ENCODE measurements at regions not wholly inside any gene's neighbourhood (a gene's known extent, or its start where the extent isn't known, plus 50 kb on each side); places are given as distances from the start of the nearest gene placed in this dataset.

DNA sequence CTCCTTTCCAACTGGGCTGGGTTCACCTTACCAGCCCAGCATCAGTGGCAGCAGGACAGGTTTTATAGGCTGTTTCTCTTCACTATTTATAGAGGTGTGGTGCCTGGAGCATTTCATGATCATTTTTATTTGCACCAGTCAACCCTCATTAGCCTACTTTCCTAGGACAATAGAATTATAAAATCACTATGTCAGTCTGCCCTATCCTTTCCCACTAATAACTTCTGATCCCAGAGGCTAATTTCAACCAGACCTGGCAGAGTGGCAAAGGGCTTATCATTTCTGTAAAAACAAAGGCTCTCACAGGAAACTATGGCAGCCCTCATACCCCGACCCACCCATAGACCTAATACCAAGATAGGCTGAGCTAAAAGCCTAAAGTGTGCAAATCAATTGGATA is 243.5 kb upstream of the TMEFF2 start:
- no peak for DNase-seq
- H3K9me3 ChIP-seq (ENCODE audit: severe bottlenecking) = no peaks in the 10 kb centered on the region
- no peaks in the 10 kb centered on the region for H3K36me3 ChIP-seq
- no peak overlapping the region for H3K4me3 ChIP-seq (ENCODE audit: low read depth, low read length)
- H3K27me3 ChIP-seq (ENCODE audit: insufficient read depth, low read depth, severe bottlenecking) = no peaks in the 10 kb centered on the region
- TF ChIP-seq, protein P1, sequence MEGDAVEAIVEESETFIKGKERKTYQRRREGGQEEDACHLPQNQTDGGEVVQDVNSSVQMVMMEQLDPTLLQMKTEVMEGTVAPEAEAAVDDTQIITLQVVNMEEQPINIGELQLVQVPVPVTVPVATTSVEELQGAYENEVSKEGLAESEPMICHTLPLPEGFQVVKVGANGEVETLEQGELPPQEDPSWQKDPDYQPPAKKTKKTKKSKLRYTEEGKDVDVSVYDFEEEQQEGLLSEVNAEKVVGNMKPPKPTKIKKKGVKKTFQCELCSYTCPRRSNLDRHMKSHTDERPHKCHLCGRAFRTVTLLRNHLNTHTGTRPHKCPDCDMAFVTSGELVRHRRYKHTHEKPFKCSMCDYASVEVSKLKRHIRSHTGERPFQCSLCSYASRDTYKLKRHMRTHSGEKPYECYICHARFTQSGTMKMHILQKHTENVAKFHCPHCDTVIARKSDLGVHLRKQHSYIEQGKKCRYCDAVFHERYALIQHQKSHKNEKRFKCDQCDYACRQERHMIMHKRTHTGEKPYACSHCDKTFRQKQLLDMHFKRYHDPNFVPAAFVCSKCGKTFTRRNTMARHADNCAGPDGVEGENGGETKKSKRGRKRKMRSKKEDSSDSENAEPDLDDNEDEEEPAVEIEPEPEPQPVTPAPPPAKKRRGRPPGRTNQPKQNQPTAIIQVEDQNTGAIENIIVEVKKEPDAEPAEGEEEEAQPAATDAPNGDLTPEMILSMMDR (IDR thresholded peaks at IDR 0.05; ENCODE audit: low read depth, low read length) = no peak
- H3K27ac ChIP-seq = no peak overlapping the region

DNA sequence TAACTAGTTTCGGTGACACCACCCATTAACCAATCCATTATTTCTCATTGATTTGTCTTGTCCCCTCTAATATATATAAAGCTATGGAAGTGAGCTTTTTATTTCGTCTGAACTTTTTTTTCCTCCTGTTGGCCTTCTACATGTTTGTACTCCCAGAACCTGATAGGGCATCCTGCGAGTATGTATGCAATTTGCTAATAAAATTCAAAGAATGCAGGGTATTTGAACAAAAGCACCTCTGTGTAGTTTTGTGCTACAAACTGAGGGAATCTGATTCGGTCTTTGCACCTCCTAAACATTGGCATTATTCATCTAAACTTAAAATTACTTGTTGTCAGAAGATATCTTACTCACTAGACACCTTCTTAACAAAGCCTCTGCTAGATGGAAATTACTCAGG is 242.9 kb upstream of the TMEFF2 start:
- Histone ChIP-seq H3K27ac (no peak overlapping the region), H3K27me3 (ENCODE audit: insufficient read depth, low read depth, severe bottlenecking) (no peaks in the 10 kb centered on the region), H3K4me3 (ENCODE audit: low read depth, low read length) (no peak overlapping the region), H3K36me3 (no peaks in the 10 kb centered on the region), H3K9me3 (ENCODE audit: severe bottlenecking) (no peaks in the 10 kb centered on the region)
- no peak for DNase-seq
- TF ChIP-seq, protein P1 (IDR thresholded peaks at IDR 0.05; ENCODE audit: low read depth, low read length) = no peak

DNA sequence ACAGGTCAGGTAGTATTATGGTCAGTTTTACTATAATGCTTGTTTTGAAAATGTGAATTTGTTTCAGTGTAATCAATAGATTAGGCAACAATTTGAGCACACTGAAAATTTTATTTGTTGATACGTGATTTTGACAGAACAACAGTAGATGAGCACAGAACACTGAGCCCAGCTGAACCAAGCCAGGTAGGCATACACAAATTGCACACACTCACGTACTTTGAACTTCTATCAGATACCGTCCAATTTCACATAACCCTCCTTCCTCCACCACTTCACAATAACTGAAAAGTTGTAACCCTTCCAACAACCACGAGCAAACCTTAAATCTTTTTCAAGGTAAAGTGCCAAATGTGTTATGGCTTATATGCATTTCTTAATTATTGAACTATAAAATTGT is 229.5 kb upstream of the TMEFF2 start:
- TF ChIP-seq, protein P1 (IDR thresholded peaks at IDR 0.05; ENCODE audit: low read depth, low read length) = no peak
- Histone ChIP-seq H3K36me3 (no peaks in the 10 kb centered on the region), H3K4me3 (ENCODE audit: low read depth, low read length) (no peak overlapping the region), H3K27ac (no peak overlapping the region), H3K9me3 (ENCODE audit: severe bottlenecking) (no peaks in the 10 kb centered on the region), H3K27me3 (ENCODE audit: insufficient read depth, low read depth, severe bottlenecking) (no peaks in the 10 kb centered on the region)
- no peak for DNase-seq

DNA sequence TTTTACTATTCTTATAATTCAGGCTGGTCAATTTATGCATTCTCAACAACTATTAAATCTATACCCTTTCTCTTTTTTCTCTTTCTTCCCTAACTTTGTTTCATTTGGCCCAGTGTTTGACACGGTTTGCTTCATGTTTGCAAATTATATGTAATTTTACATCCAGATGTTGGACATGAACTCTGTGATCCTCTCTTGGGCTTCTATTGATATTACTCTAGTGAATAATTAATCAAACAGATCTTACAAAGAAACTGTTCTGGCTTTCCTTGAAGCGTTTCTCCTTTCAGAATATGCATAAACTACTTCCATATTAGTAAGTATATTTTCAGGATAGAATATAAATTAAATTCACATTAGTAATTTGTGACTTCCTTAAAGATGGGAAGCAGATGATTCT is 225.1 kb upstream of the TMEFF2 start:
- Histone ChIP-seq H3K9me3 (ENCODE audit: severe bottlenecking) (no peaks in the 10 kb centered on the region), H3K27me3 (ENCODE audit: insufficient read depth, low read depth, severe bottlenecking) (no peaks in the 10 kb centered on the region), H3K27ac (no peak overlapping the region), H3K36me3 (no peaks in the 10 kb centered on the region), H3K4me3 (ENCODE audit: low read depth, low read length) (no peak overlapping the region)
- TF ChIP-seq, protein P1 (IDR thresholded peaks at IDR 0.05; ENCODE audit: low read depth, low read length) = no peak
- DNase-seq = no peak

DNA sequence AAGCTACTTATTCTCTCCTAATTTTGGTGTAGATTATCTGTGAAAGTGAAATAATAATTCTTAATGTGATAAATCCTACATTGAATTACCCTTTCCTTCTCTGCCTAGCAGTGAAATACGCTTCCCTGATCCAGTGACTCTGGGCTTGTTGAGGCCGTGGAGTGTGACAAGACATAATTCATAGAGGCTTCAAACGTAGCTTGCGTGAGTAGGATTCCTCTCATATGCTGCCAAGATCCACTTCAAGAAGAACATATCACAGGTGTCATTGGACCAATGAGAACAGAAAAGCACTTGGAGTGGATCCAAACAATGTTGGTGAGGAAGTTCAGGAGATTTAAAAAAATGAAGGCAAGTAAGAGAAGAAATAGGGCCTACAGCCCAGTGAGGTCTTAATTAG is 221.3 kb upstream of the TMEFF2 start:
- no peak for DNase-seq
- H3K4me3 ChIP-seq (ENCODE audit: low read depth, low read length) = no peak overlapping the region
- H3K36me3 ChIP-seq = no peaks in the 10 kb centered on the region
- H3K27ac ChIP-seq = no peak overlapping the region
- no peaks in the 10 kb centered on the region for H3K27me3 ChIP-seq (ENCODE audit: insufficient read depth, low read depth, severe bottlenecking)
- TF ChIP-seq, protein P1 (IDR thresholded peaks at IDR 0.05; ENCODE audit: low read depth, low read length) = no peak
- peaks cover 3% of the 10 kb centered on the region for H3K9me3 ChIP-seq (ENCODE audit: severe bottlenecking)

DNA sequence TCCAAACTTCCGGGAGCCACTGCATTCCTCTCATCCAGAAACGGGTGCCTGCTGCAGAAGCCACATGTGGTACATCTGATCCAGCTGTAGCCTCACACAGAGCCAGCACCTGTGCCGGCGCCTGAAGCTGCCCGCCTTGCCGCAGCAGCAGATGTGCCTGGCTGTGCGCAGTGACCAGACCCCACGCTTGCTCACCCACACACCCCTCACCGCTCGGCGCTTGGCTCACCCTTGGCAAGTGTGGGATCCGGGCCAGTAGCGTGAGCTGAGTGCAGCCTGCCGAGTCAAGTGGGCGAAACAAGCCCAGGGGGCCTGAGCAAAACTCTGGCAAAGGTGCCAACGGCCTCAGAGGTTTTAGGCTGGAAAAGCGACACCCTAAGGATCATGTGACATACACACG is 220.1 kb upstream of the TMEFF2 start:
- DNase-seq = no peak

More for the DNA sequence above, 220.1 kb upstream of the TMEFF2 start:
- H3K27ac ChIP-seq = no peak overlapping the region
- peaks cover 3% of the 10 kb centered on the region for H3K9me3 ChIP-seq (ENCODE audit: severe bottlenecking)
- no peaks in the 10 kb centered on the region for H3K36me3 ChIP-seq
- H3K27me3 ChIP-seq (ENCODE audit: insufficient read depth, low read depth, severe bottlenecking) = no peaks in the 10 kb centered on the region
- H3K4me3 ChIP-seq (ENCODE audit: low read depth, low read length) = no peak overlapping the region
- TF ChIP-seq, protein P1 (IDR thresholded peaks at IDR 0.05; ENCODE audit: low read depth, low read length) = no peak

Measured in WERI-Rb-1 (cell line).